ENCODE measurements at regions not wholly inside any gene's neighbourhood (a gene's known extent, or its start where the extent isn't known, plus 50 kb on each side); places are given as distances from the start of the nearest gene placed in this dataset.

GRCh38 chr5:124154714-124155113, 591.7 kb downstream of the ZNF608 start:
- no peak for TF ChIP-seq CTCF (IDR thresholded peaks at IDR 0.05; ENCODE audit: insufficient read depth, low read depth, low read length)
- Histone ChIP-seq H3K36me3 (ENCODE audit: control insufficient read depth, insufficient read depth, low read length) (no peaks in the 10 kb centered on the region), H3K27me3 (ENCODE audit: control insufficient read depth, insufficient read depth, low read length) (no peaks in the 10 kb centered on the region), H3K4me3 (ENCODE audit: low read depth, low read length) (no peak overlapping the region)
- ChIA-PET CTCF (no interaction called here), POLR2A (no interaction called here)
- DNase-seq (ENCODE audit: low read depth) = no peak

- Histone ChIP-seq H3K36me3 (ENCODE audit: control insufficient read depth, insufficient read depth, low read length) (no peaks in the 10 kb centered on the region), H3K4me3 (ENCODE audit: low read depth, low read length) (no peak overlapping the region), H3K27me3 (ENCODE audit: control insufficient read depth, insufficient read depth, low read length) (no peaks in the 10 kb centered on the region)
- CTCF ChIA-PET = no interaction called here
- POLR2A ChIA-PET = no interaction called here
- no peak for DNase-seq (ENCODE audit: low read depth)
- TF ChIP-seq CTCF (IDR thresholded peaks at IDR 0.05; ENCODE audit: insufficient read depth, low read depth, low read length) = no peak
Observed at GRCh38 chr5:124153588-124153987, 592.9 kb downstream of the ZNF608 start.

GRCh38 chr5:124148574-124148973, 597.9 kb downstream of the ZNF608 start:
- no peaks in the 10 kb centered on the region for H3K27me3 ChIP-seq (ENCODE audit: control insufficient read depth, insufficient read depth, low read length)
- POLR2A ChIA-PET = no interaction called here
- DNase-seq (ENCODE audit: low read depth) = no peak
- H3K4me3 ChIP-seq (ENCODE audit: low read depth, low read length) = no peak overlapping the region
- H3K36me3 ChIP-seq (ENCODE audit: control insufficient read depth, insufficient read depth, low read length) = no peaks in the 10 kb centered on the region
- CTCF ChIA-PET = no interaction called here
- no peak for TF ChIP-seq CTCF (IDR thresholded peaks at IDR 0.05; ENCODE audit: insufficient read depth, low read depth, low read length)

- ChIA-PET CTCF (no interaction called here), POLR2A (no interaction called here)
- no peak for TF ChIP-seq CTCF (IDR thresholded peaks at IDR 0.05; ENCODE audit: insufficient read depth, low read depth, low read length)
- Histone ChIP-seq H3K27me3 (ENCODE audit: control insufficient read depth, insufficient read depth, low read length) (no peaks in the 10 kb centered on the region), H3K4me3 (ENCODE audit: low read depth, low read length) (no peak overlapping the region), H3K36me3 (ENCODE audit: control insufficient read depth, insufficient read depth, low read length) (no peaks in the 10 kb centered on the region)
- DNase-seq (ENCODE audit: low read depth) = no peak
Observed at GRCh38 chr5:124140060-124140459, 606.4 kb downstream of the ZNF608 start.

GRCh38 chr5:124139477-124139876, 607.0 kb downstream of the ZNF608 start:
- Histone ChIP-seq H3K4me3 (ENCODE audit: low read depth, low read length) (no peak overlapping the region), H3K36me3 (ENCODE audit: control insufficient read depth, insufficient read depth, low read length) (no peaks in the 10 kb centered on the region), H3K27me3 (ENCODE audit: control insufficient read depth, insufficient read depth, low read length) (no peaks in the 10 kb centered on the region)
- ChIA-PET CTCF (no interaction called here), POLR2A (no interaction called here)
- no peak for TF ChIP-seq CTCF (IDR thresholded peaks at IDR 0.05; ENCODE audit: insufficient read depth, low read depth, low read length)
- no peak for DNase-seq (ENCODE audit: low read depth)
